K562 (cell line): ENCODE measurements at regions not wholly inside any gene's neighbourhood (a gene's known extent, or its start where the extent isn't known, plus 50 kb on each side); places are given as distances from the start of the nearest gene placed in this dataset.

ENCODE experiments used
- ATAC-seq: fragments of 200-7000 bp; cut with Tn5 transposase; 3 replicates; pipeline ENCODE4 v1.9.1; 2020; ENCODE audit warnings: moderate library complexity
- BruUV-seq: library from RNA; stranded (reverse); fragments of 400-500 nt; replicated peaks from 2 replicates; lab custom pipeline; 2021; lab: Mats Ljungman, UMichigan
- CTCF ChIA-PET: fragments of 300-600 bp; formaldehyde crosslinking; extraction: SDS; loops from one replicate; lab custom pipeline; 2021; ENCODE audit warnings: low intra/inter-chr PET ratio; lab: Yijun Ruan, JAX
- POLR2A ChIA-PET: fragments of 300-600, 350-650 bp; sonication (Branson Sonifier 250); formaldehyde crosslinking; extraction: SDS; loops from one replicate; lab custom pipeline; 2021; ENCODE audit warnings: antibody characterized with exemption, inconsistent platforms; lab: Yijun Ruan, JAX
- DNase-seq, 4 experiments: peaks; one replicate each; pipeline versions ENCODE4 v3.0.0 to v3.0.0-alpha.2; 2011 to 2018; ENCODE audit warnings: low spot score in 3 of 4, mixed read lengths in 3 of 4; ENCODE audit errors: extremely low read depth in 1 of 4
- FAIRE-seq: peaks from 2 replicates; lab custom pipeline; 2011; peaks lifted over from hg19 to GRCh38; lab: Jason Lieb, UNC
- H2AFZ ChIP-seq: 2 replicates; pipeline ENCODE4 v1.6.0; 2011; ENCODE audit warnings: low read depth, low read length, control low read depth, inconsistent platforms
- H3K27ac ChIP-seq: fragments of 200-600 bp; 3 replicates; pipeline ENCODE4 v1.8.0; 2011; ENCODE audit warnings: low read depth, mild to moderate bottlenecking, control low read depth, inconsistent platforms, low read length, moderate library complexity, mixed read lengths; ENCODE audit errors: extremely low read depth
- H3K27me3 ChIP-seq, 2 experiments: fragments of 300-600 bp in 1 of 2; 2 replicates in 1 of 2; 3 replicates in 1 of 2; pipeline versions ENCODE4 v1.6.0 to v1.8.0; 2011; ENCODE audit warnings: inconsistent platforms in 2 of 2, low read length in 2 of 2, mild to moderate bottlenecking in 1 of 2, mixed read lengths in 1 of 2, moderate library complexity in 1 of 2; ENCODE audit not compliant: control insufficient read depth in 2 of 2, insufficient read depth in 2 of 2
- H3K36me3 ChIP-seq: fragments of 300-600 bp; 3 replicates; pipeline ENCODE4 v1.8.0; 2011; ENCODE audit warnings: mild to moderate bottlenecking, low read length, inconsistent platforms; ENCODE audit not compliant: control insufficient read depth, insufficient read depth
- H3K4me1 ChIP-seq, 2 experiments: fragments of 200-600 bp in 1 of 2; replicated peaks in 1 of 2; 2 replicates in 1 of 2; 3 replicates in 1 of 2; pipeline versions ENCODE4 v1.5.1 to v1.8.0; 2011; ENCODE audit warnings: inconsistent platforms in 2 of 2, low read length in 2 of 2, mild to moderate bottlenecking in 1 of 2, mixed read lengths in 1 of 2, moderate library complexity in 1 of 2; ENCODE audit not compliant: control insufficient read depth in 2 of 2, insufficient read depth in 2 of 2
- H3K4me2 ChIP-seq: 2 replicates; pipeline ENCODE4 v1.6.1; 2011; ENCODE audit warnings: low read length, control low read depth, inconsistent platforms, mixed read lengths; ENCODE audit not compliant: insufficient read depth
- H3K4me3 ChIP-seq: fragments of 200-600 bp; sonication (generic), shearing (Covaris generic); 2 replicates; pipeline ENCODE4 v1.5.1; 2016; ENCODE audit warnings: control low read depth, inconsistent platforms
- H3K79me2 ChIP-seq: fragments of 200-600 bp; 3 replicates; pipeline ENCODE4 v1.8.0; 2011; ENCODE audit warnings: low read length, inconsistent platforms; ENCODE audit not compliant: control insufficient read depth, insufficient read depth
- H3K9ac ChIP-seq, 2 experiments: 2 replicates each; pipeline versions ENCODE4 v1.6.0 to v1.6.1; 2011; ENCODE audit warnings: low read depth in 2 of 2, low read length in 2 of 2, control low read depth in 1 of 2, inconsistent platforms in 1 of 2, mild to moderate bottlenecking in 1 of 2, mixed read lengths in 1 of 2; ENCODE audit not compliant: insufficient read depth in 1 of 2
- H3K9me1 ChIP-seq: one replicate; pipeline ENCODE4 v1.6.0; 2011; ENCODE audit warnings: inconsistent platforms, mild to moderate bottlenecking, low read length, moderate library complexity; ENCODE audit not compliant: control insufficient read depth, insufficient read depth
- H3K9me3 ChIP-seq: replicated peaks from 2 replicates; pipeline ENCODE4 v1.5.1; 2011; ENCODE audit warnings: low read depth, low read length, inconsistent platforms; ENCODE audit not compliant: control insufficient read depth, insufficient read depth
- H4K20me1 ChIP-seq: replicated peaks from 2 replicates; pipeline ENCODE4 v1.6.1; 2011; ENCODE audit warnings: low read length, inconsistent platforms, mixed read lengths; ENCODE audit not compliant: control insufficient read depth, insufficient read depth
- ADNP ChIP-seq: fragments of 200-800 bp; sonication (Bioruptor generic); IDR thresholded peaks from 2 replicates; pipeline ENCODE4 v1.6.1; 2016; ENCODE audit warnings: missing genetic modification characterization, missing compliant biosample characterization
- CAMTA2 ChIP-seq: fragments of 250-450 bp; sonication (Bioruptor Pico); conservative IDR thresholded peaks from 2 replicates; pipeline ENCODE4 v1.5.1; 2022
- CBFA2T3 ChIP-seq: fragments of 450-650 bp; IDR thresholded peaks from 2 replicates; pipeline ENCODE4 v1.6.1; 2017
- NEUROD1 ChIP-seq: fragments of 150-350 bp; IDR thresholded peaks from 2 replicates; pipeline ENCODE4 v1.6.1; 2014; ENCODE audit warnings: borderline replicate concordance, low read length, low read depth; ENCODE audit not compliant: partially characterized antibody
- PBX2 ChIP-seq, 2 experiments: IDR thresholded peaks in 1 of 2; conservative IDR thresholded peaks in 1 of 2; 2 replicates each; pipeline ENCODE4 v1.6.1; 2016; ENCODE audit warnings: low read depth in 2 of 2, mild to moderate bottlenecking in 1 of 2, missing compliant biosample characterization in 1 of 2, missing genetic modification characterization in 1 of 2, moderate library complexity in 1 of 2
- ZKSCAN1 ChIP-seq: fragments of 150-350 bp; IDR thresholded peaks from 2 replicates; pipeline ENCODE4 v1.6.1; 2016; ENCODE audit warnings: low read depth, low read length
- ZNF316 ChIP-seq: fragments of 450-650 bp; IDR thresholded peaks from 2 replicates; pipeline ENCODE4 v1.6.1; 2016
- ZNF655 ChIP-seq: fragments of 250-450 bp; sonication (Bioruptor Pico); IDR thresholded peaks from 2 replicates; pipeline ENCODE4 v1.5.0; 2021
- WGBS: fragments of 100-300 bp; shearing (Covaris generic); methylation state at CpG from one replicate; pipeline ENCODE4 v1.1.6; 2016; ENCODE audit warnings: low coverage, mixed read lengths; ENCODE audit not compliant: insufficient coverage; ENCODE audit errors: missing lambda C conversion rate; 5-methylcytosine and 5-hydroxymethylcytosine counted together
- in situ Hi-C: fragments of 300-500 bp; cut with MboI; formaldehyde crosslinking; loops from 4 replicates; pipeline ENCODE4 v1.15.0; 2018; ENCODE audit warnings: inconsistent platforms, mixed read lengths
- intact Hi-C: fragments of 100-400 bp; cut with micrococcal nuclease; formaldehyde crosslinking; loops from 2 replicates; pipeline ENCODE4 v1.14.2; 2022

- no peaks in the 10 kb centered on the region for H3K79me2 ChIP-seq
- H3K9me3 ChIP-seq = no peaks in the 10 kb centered on the region
- intact Hi-C loops = no loop called here
- no peaks in the 10 kb centered on the region for H4K20me1 ChIP-seq
- no TSS peak for BruUV-seq
- ChIA-PET POLR2A (no interaction called here), CTCF (no interaction called here)
- ATAC-seq (no peak), FAIRE-seq (no peak), DNase-seq (no peak)
- H3K27me3 ChIP-seq = no peaks in the 10 kb centered on the region; a peak in 1 of 5 replicates
- H3K9ac ChIP-seq = no peak overlapping the region
- no peaks in the 10 kb centered on the region for H3K36me3 ChIP-seq
- no peaks in the 10 kb centered on the region for H3K9me1 ChIP-seq
- H3K4me3 ChIP-seq = no peak overlapping the region
- no peaks in the 10 kb centered on the region for H3K4me1 ChIP-seq
- no peak overlapping the region for H2AFZ ChIP-seq
- no peak overlapping the region for H3K4me2 ChIP-seq
- H3K27ac ChIP-seq = no peak overlapping the region
- 0% methylated on average over 5 of the region's 11 CpGs for WGBS
- TF ChIP-seq CAMTA2 (CRISPR knock-in tag) = no peak
- in situ Hi-C loops = no loop called here
These were observed 118.5 kb upstream of the TWIST2 start for GRCh38 chr2:238729261-238729935.

GRCh38 chr2:238730001-238730669 is 117.8 kb upstream of the TWIST2 start:
- no peak overlapping the region for H3K4me2 ChIP-seq
- H3K9ac ChIP-seq = no peak overlapping the region
- ChIA-PET CTCF (no interaction called here), POLR2A (no interaction called here)
- no peak overlapping the region for H2AFZ ChIP-seq
- H3K36me3 ChIP-seq = no peaks in the 10 kb centered on the region
- in situ Hi-C loops = no loop called here
- H3K4me3 ChIP-seq = no peak overlapping the region
- H3K79me2 ChIP-seq = no peaks in the 10 kb centered on the region
- H3K4me1 ChIP-seq = no peaks in the 10 kb centered on the region
- no peak overlapping the region for H3K27ac ChIP-seq
- DNase-seq = no peak
- intact Hi-C loops = no loop called here
- WGBS = 5% methylated on average over 14 of the region's 17 CpGs
- no peak for FAIRE-seq
- no peaks in the 10 kb centered on the region for H4K20me1 ChIP-seq
- no peaks in the 10 kb centered on the region for H3K9me3 ChIP-seq
- BruUV-seq = no TSS peak
- no peaks in the 10 kb centered on the region; a peak in 1 of 5 replicates for H3K27me3 ChIP-seq
- ATAC-seq = no peak
- no peaks in the 10 kb centered on the region for H3K9me1 ChIP-seq
- TF ChIP-seq ZNF655 (CRISPR knock-in tag) = no peak
- no peak for TF ChIP-seq ADNP (tag)
- no peak for TF ChIP-seq PBX2 (CRISPR knock-in tag; IDR thresholded peaks at IDR 0.05; ENCODE audit: low read depth)
- TF ChIP-seq PBX2 (tag; conservative IDR thresholded peaks at IDR 0.05; ENCODE audit: low read depth) = no peak
- no peak for TF ChIP-seq ZKSCAN1
- no peak for TF ChIP-seq ZNF316
- no peak for TF ChIP-seq NEUROD1
- TF ChIP-seq CBFA2T3 = no peak
